Stimulated activated CD8-positive, alpha-beta memory T cell treated with anti-CD3 and anti-CD28 coated beads, Interleukin-7, amount 100 ng/mL, for 24 hours (primary cell): ENCODE measurements at regions not wholly inside any gene's neighbourhood (a gene's known extent, or its start where the extent isn't known, plus 50 kb on each side); places are given as distances from the start of the nearest gene placed in this dataset.
"Not testable (repeated sequence)": the region's sequence is repeated elsewhere in the genome, so short reads cannot be mapped to it uniquely, and the experiment has no call there.

ENCODE experiments used
- DNase-seq: peaks from one replicate; pipeline ENCODE4 v3.0.0-alpha.2; 2020; ENCODE audit warnings: low read depth

DNA sequence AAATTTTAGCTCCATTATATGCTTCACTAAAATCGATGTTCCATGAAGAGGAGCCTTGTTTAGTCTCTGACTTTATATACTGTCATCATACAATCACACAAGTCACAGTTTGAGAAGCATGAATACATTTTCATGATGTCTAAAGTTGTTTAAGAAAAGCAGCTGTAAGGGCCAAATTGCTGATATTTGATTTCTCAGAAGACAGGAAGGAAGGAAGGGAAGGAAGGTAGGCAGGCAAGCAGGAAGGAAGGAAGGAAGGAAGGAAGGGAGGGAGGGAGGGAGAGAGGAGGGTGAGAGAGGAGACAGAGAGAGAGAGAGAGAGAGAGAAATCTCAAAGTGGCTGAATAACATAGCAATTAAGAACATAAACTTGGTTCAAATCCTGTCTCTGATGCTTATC is 153.7 kb downstream of the RTL9 start:
- DNase-seq: no peak

DNA sequence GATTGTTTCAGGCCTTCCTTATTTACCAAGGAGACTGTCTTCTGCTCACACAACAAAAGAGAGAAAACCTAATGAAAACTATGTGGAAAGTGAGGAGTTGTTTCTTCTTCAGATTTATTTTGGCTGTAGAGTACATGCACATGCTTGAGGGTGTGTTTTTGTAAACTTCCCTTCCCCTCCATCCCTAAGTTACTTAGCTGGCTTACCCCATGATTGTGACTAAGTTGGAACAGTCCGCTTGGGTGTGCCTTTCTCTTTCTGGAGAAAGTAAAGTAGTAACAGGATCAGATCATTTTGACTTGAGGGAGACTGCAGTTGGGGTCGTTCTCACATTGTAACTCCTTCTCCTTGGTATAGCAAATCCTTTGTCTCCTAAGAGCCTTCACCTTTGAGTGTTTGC is 155.9 kb downstream of the RTL9 start:
- no peak for DNase-seq

DNA sequence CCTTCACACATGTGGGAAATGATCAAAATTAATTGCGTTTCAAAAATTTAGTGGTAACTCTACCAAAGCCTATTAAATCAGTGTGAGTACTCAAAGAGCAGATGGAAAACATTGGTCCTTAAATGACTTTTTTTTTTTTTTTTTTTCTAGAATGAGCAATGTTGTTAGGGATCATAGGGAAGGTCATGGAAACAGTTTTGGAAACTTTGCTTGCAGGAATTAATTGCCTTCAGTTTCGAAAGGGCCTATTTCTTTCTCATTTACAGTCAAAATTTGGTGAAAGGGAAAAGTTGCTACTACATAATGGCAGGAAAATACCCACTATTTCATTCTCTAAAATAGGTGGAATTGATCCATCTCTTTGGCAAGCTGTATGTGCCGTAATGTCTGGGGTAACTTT is 160.9 kb downstream of the RTL9 start:
- DNase-seq: no peak

DNA sequence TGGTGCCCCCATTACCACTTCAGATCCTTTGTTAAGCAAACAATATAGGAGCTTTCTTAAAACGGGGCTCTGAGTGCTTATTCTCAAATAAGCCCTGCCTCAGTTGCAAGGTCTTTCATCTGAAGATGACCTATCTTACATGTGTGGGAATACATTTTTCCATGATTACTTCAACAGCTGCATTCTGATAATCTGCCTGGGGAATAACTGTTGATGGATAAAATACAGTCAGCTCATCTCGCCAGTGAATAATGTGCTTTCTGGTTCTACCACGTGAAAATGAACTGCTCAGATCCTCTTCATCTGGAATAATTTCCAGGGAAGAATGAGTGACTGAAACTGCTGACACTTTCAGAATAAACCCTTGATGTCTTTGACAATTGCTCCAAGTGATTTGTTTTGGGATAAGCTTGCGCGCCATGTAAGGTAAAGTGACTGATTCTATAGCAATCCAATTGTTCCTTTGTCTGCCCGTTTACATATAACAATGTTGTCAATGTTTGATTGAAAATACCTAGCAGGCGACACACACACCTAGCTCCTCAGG is 161.3 kb downstream of the RTL9 start:
- no peak for DNase-seq

DNA sequence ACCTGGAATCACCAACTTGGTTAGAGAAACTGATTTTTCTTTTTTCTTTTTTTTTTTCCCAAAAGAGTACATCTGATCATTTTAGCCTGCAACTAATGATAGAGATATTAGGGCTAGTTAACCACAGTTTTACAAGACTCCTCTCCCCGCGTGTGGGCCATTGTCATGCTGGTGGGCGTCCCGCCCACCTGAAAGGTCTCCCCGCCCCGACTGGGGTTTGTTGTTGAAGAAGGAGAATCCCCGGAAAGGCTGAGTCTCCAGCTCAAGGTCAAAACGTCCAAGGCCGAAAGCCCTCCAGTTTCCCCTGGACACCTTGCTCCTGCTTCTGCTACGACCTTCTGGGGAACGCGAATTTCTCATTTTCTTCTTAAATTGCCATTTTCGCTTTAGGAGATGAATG is 162.0 kb downstream of the RTL9 start:
- DNase-seq: not testable (repeated sequence)

DNA sequence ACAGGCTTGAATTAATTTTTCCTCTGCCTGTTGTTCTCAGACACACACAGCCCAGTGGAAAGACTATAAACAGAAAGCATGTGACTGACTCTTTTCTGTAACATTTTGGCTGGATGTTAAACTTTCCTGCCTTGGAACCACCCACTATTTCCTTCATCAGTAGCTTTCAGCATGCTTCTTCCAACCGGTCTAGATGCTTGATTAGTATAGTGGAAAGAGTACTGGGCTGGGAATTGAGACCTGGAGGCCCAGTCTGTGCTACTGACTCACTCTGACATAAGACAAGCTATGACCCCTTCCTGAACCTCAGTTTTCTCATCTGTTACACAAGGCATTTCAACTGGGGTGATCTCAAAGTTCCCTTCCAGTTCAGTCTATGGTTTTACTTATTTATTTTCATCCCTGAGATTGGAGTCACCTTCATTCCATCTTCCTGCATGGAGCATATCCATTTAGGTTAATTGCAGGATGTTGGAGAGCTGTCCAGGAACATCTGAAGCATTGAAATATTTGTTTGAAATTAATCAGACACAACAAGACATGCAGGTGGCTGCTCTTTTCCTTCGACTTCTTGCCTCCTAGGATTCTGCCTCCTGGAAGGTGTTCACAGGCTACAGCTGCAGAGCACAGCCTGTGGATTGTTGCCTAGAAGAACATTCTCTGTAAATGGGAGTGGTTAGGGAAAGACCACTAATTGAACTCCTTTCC is 173.4 kb downstream of the RTL9 start:
- DNase-seq: no peak

DNA sequence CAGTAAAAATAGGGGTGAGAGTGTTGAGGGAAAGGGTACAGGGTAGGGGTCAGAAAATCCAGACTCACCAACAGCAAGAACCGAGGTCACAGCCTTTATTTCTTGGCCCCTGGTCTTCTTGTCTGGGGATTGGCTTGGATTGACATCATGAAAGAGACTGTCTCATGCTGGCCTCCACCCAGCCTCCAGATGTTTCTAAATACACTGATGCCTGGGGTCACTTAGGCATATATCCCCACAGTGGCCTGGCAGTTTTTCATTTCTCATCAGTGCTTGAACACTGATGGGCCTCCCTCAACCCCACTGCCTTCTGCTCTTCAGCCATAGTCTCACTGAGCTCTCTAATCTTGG is 173.9 kb downstream of the RTL9 start:
- DNase-seq: no peak

DNA sequence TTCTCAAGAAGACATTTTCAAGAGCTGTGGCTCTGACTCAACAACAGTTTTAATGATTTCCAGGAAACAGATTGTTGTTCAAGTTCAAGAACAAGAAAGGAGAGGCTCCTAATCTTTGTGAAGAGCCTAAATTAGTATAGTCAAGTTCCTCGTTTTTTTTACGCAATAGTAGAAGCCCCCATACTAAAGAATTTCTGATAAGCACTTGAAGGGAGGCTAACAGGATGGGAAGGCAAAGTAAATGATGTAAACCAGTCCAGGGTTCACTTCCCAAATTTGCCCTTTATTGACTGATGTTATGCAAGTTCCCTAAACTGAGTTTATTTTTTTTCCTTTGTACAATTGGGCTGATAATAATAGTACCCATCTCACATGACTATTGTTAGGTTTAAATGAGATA is 178.2 kb downstream of the RTL9 start:
- no peak for DNase-seq

DNA sequence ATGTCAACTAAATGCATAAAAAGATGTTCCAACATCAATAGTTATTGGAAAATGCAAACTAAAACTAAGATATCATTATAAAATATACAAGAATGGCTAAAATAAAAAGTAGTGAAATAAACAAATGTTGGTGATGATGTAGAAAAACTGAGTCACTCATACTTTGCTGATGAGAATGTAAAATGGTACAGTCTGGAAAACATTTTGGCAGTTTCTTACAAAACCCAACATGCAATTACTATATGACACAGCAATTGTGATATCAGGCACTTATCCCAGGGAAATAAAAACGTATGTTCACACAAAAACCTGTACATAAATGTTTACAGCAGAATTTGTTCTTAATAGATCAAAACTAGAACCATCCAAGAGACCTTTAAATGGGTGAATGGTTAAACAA is 182.6 kb downstream of the RTL9 start:
- DNase-seq: no peak

DNA sequence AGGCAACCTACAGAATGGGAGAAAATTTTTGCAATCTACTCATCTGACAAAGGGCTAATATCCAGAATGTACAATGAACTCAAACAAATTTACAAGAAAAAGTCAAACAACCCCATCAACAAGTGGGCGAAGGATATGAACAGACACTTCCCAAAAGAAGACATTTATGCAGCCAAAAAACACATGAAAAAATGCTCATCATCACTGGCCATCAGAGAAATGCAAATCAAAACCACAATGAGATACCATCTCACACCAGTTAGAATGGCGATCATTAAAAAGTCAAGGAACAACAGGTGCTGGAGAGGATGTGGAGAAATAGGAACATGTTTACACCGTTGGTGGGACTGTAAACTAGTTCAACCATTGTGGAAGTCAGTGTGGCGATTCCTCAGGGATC is 192.2 kb downstream of the RTL9 start:
- DNase-seq: not testable (repeated sequence)

DNA sequence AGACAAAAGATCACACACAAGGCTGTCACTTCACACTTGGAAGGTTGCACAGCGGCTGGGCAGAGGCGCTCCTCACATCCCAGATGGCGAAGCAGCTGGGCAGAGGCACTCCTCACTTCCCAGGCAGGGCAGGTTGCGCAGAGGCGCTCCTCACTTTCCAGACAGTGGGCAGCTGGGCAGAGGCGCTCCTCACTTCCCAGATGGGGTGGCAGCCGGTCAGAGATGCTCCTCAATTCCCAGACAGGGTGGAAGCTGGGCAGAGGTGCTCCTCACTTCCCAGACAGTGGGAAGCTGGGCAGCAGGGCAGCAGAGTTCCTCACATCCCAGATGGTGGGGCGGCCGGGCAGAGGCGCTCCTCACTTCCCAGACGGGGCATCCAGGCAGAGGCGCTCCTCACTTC is 199.2 kb downstream of the RTL9 start:
- no peak for DNase-seq

DNA sequence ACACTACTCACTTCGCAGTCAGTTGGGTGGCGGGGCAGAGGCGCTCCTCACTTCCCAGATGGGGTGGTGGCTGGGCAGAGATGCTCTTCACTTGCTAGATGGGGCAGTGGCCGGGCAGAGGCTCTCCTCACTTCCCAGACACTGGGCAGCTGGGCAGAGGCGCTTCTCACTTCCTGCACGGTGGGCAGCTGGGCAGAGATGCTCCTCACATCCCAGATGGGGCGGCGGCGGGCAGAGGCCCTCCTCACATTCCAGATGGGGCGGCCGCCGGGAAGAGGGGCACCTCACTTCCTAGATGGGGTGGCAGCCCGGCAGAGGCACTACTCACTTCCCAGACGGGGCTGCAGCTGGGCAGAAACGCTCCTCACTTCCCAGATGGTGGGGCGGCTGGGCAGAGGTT is 199.8 kb downstream of the RTL9 start:
- no peak for DNase-seq

DNA sequence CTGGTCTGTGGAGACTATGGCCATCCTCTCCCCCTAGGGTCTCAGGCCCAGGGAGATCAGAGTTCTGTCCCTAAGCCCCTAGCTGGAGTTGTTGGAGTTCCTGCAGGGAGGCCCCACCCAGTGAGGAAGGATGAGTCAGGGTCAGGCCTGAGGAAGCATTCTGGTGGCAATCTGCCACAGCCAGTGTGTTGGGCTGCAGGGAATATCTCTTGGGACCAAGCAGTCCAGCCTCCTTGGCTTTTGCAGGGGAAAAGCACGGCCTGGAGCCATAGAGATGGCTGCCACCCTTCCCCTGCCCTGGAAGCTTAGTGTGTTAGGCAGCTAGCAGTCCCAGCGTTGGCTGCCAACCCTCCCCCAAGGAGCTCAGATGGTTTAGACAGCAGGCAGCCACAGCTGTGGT is 202.4 kb downstream of the RTL9 start:
- DNase-seq: no peak

DNA sequence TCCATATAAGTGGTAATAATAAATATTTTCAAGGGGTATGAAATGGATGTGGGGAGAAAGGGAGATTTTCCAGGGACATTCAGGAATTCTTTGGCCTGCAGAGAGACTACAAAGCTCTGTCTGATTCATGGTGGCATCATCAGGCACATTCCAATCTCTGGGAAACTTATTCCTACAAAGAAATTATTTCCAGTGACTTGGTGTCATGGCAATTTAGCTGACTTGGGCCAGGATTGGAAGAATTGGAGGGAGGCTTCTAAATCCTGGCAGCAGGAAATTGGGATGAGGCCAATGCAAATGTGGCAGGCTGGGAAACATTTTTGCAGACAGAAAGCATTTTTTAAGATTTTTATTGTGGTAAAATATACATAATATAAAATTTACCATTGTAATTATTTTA is 204.6 kb downstream of the RTL9 start:
- no peak for DNase-seq

DNA sequence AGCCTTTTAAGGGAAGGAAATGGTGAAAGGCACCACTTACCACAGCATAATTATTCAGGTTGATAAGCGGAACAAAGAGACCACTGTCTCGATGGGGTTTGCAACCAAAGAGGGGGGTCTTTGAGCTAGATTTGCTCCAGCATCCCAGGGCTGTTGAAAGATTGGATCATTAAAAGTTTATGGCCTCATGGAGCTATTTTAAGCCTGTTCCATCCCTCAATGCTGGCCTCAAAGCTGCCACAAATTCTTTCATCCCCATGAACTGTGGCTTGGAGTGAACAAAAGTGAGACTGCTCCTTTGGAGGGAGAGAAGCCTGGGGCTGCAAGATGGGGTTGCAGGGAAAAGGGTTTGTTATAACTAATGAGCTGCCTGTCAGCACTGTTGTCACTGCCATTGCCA is 209.8 kb downstream of the RTL9 start:
- DNase-seq: no peak

DNA sequence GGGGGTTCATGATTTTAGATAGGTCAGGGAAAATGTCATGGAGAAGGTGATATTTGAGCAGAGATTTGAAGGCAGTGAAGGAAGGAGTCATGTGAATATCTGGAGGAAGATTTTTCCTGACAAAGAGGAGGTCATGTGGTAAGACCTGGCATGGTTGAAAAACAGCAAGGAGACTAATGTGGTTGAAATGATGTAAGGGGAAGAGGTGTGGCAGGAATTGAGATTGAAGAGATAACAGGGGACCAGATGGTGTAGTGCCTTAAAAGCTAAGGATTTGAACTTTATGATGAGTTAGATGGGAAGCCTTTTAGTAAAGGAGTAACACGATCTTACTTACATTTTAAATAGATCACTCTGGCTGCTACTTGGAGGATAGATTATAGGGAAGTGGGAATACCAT is 210.9 kb downstream of the RTL9 start:
- DNase-seq: no peak

DNA sequence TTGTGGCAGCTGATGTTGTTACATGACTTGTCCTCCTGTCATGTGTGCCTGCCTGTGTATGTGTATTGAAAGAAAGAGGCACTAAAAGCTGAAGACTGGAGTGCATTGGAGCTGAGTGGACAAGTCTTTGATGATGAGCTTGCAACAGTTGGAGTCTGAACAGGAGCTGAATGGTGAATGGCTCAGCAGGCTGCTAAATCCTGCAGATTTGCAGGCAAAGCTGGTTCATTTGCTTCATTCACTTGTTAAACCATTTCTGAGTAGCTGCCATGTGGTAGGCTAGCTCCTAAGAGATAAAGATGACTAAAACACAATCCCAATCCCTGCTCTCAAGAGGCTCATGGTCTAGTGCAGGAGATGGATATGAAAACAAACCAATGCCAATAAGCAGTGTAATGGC is 217.3 kb downstream of the CHRDL1 start:
- no peak for DNase-seq

DNA sequence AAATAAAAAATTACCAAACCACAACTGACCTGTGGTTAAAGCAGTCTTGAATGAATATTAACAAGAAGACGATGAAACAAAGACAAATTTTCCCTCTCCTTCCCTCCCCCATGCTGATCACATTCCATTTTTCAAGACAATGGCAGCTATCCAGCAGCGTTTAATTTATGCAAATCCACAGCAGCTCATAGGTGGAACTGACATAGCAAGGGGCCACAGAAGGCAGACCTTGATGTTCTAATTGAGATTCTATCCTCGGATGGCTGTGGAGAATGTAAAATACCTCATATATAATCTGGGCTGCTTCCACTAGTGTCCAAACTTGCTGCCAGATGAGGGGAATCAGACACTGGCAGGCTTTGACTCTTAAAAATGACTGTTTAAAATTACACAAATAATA is 211.5 kb downstream of the CHRDL1 start:
- no peak for DNase-seq

DNA sequence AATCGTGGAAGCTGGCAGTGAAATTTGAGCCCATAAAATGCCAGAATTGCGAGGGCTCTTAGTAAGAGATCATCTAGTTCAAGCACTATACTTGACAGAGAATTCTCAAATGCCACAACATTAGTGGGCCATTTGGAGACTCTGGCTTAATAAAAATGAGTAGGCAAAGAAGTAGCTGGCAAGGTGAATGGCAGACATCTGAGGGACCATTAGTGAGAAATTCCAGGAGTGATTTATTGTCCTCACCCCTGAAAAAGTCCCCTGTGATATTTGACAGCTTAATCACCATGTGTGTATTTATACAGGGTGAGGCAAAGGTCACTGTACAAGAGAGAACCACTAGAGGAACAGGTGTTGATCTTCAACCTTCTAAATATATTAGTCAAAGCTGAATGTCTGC is 207.5 kb downstream of the CHRDL1 start:
- no peak for DNase-seq

DNA sequence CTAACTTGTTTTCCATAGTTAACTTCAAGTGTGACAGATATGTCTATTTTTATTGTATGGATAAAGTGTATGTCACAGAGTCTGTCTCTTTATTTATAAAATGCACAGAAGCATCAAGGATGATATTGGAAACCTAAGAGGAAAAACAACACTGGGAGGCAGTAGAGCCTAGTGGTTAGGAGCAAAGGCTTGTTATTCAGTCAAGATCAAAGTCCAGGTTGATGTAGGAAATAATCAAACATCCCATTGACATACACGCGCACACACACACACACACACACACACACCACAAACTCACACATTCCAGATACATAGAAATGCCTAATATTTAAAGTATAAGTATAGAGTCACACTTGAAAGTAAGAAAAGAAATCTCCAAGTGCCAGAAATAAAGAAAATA is 206.8 kb downstream of the CHRDL1 start:
- no peak for DNase-seq

DNA sequence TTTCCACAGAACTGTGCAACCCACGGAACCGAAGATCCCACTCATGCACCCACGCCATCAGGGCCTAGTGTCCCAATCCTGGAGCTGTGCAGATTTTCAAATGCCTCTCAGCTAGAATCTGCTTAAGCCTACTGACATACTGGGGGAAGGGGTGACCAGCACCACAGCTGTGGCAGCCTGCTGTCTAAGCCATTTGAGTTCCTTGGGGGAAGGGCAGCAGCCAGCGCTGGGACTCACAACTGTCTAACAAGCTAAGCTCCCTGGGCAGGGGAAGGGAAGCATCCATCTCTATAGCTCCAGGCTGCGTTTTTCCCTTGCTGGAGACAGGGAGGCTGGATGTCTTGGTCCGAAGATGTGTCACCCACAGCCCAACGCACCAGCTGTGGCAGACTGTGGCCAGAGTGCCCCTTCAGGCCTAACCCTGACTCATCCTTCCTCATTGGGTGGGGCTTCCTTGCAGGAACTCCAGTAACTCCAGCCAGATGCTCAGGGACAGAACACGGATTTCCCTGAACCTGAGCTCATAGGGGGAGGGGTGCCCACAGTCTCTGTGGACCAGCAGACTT is 194.8 kb downstream of the CHRDL1 start:
- no peak for DNase-seq

DNA sequence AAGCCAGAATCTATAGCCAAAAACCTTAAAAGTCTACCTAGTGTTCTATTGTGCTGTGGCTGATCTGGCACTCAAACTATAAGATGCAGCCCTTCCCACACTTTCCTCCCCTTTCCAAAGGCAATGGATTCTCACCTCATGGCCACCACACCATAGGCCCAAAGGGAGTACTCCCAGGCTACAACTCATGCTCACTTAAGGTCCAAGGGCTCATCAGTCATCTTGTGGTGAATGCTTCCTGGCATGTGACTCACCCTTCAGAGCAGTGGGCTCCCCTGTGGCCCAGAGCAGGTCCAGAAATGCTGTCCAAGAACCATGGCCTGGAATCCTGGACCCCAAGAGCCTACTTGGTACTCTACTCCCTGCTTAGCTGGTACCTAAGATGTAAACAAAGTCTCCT is 181.0 kb downstream of the CHRDL1 start:
- DNase-seq: no peak
